ENCODE measurements at regions not wholly inside any gene's neighbourhood (a gene's known extent, or its start where the extent isn't known, plus 50 kb on each side); places are given as distances from the start of the nearest gene placed in this dataset.

- Histone ChIP-seq H3K36me3 (ENCODE audit: control insufficient read depth in 4 of 4, insufficient read depth in 3 of 4, low read depth in 1 of 4, low read length in 3 of 4) (no peaks in the 10 kb centered on the region), H3K27me3 (ENCODE audit: control insufficient read depth in 4 of 4, insufficient read depth in 4 of 4, low read length in 3 of 4) (peaks cover 0 to 2% (median 0%) of the 10 kb centered on the region in 4 donors), H3K4me3 (ENCODE audit: low read depth in 1 of 3, low read length in 3 of 3) (no peak overlapping the region), H3K4me1 (ENCODE audit: control insufficient read depth in 4 of 4, insufficient read depth in 4 of 4, low read length in 3 of 4) (no peaks in the 10 kb centered on the region), H3K27ac (ENCODE audit: low read depth in 1 of 2, low read length in 2 of 2) (no peak overlapping the region), H3K9me3 (ENCODE audit: control insufficient read depth in 4 of 4, low read length in 3 of 4) (no peaks in the 10 kb centered on the region), H3K9ac (ENCODE audit: low read depth in 1 of 2, low read length in 2 of 2) (no peak overlapping the region)
- DNase-seq (ENCODE audit: low spot score), result no peak
- TF ChIP-seq YY1 (IDR thresholded peaks at IDR 0.05) (no peak), JUND (IDR thresholded peaks at IDR 0.05) (no peak), HNF4A (conservative IDR thresholded peaks at IDR 0.05) (no peak), GABPA (IDR thresholded peaks at IDR 0.05 in 1 of 2, conservative IDR thresholded peaks at IDR 0.05 in 1 of 2) (no peak), MAX (IDR thresholded peaks at IDR 0.05) (no peak), RAD21 (IDR thresholded peaks at IDR 0.05) (no peak), FOXA1 (IDR thresholded peaks at IDR 0.05) (no peak), RXRA (IDR thresholded peaks at IDR 0.05) (no peak), SP1 (IDR thresholded peaks at IDR 0.05) (no peak), TAF1 (conservative IDR thresholded peaks at IDR 0.05) (no peak), HNF4G (IDR thresholded peaks at IDR 0.05) (no peak), CTCF (IDR thresholded peaks at IDR 0.05; ENCODE audit: low read depth, low read length, missing input control) (no peak)
- TF ChIP-seq, protein P1, sequence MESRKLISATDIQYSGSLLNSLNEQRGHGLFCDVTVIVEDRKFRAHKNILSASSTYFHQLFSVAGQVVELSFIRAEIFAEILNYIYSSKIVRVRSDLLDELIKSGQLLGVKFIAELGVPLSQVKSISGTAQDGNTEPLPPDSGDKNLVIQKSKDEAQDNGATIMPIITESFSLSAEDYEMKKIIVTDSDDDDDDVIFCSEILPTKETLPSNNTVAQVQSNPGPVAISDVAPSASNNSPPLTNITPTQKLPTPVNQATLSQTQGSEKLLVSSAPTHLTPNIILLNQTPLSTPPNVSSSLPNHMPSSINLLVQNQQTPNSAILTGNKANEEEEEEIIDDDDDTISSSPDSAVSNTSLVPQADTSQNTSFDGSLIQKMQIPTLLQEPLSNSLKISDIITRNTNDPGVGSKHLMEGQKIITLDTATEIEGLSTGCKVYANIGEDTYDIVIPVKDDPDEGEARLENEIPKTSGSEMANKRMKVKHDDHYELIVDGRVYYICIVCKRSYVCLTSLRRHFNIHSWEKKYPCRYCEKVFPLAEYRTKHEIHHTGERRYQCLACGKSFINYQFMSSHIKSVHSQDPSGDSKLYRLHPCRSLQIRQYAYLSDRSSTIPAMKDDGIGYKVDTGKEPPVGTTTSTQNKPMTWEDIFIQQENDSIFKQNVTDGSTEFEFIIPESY (IDR thresholded peaks at IDR 0.05), result no peak
- TF ChIP-seq, protein P2, sequence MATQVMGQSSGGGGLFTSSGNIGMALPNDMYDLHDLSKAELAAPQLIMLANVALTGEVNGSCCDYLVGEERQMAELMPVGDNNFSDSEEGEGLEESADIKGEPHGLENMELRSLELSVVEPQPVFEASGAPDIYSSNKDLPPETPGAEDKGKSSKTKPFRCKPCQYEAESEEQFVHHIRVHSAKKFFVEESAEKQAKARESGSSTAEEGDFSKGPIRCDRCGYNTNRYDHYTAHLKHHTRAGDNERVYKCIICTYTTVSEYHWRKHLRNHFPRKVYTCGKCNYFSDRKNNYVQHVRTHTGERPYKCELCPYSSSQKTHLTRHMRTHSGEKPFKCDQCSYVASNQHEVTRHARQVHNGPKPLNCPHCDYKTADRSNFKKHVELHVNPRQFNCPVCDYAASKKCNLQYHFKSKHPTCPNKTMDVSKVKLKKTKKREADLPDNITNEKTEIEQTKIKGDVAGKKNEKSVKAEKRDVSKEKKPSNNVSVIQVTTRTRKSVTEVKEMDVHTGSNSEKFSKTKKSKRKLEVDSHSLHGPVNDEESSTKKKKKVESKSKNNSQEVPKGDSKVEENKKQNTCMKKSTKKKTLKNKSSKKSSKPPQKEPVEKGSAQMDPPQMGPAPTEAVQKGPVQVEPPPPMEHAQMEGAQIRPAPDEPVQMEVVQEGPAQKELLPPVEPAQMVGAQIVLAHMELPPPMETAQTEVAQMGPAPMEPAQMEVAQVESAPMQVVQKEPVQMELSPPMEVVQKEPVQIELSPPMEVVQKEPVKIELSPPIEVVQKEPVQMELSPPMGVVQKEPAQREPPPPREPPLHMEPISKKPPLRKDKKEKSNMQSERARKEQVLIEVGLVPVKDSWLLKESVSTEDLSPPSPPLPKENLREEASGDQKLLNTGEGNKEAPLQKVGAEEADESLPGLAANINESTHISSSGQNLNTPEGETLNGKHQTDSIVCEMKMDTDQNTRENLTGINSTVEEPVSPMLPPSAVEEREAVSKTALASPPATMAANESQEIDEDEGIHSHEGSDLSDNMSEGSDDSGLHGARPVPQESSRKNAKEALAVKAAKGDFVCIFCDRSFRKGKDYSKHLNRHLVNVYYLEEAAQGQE (IDR thresholded peaks at IDR 0.05), result no peak
- WGBS, result 70% methylated on average over 2 of the region's 2 CpGs
Measured at GRCh38 chr5:107320846-107321245, 349.9 kb downstream of the EFNA5 start.

- Histone ChIP-seq H3K27me3 (ENCODE audit: control insufficient read depth in 4 of 4, insufficient read depth in 4 of 4, low read length in 3 of 4) (peaks cover 0 to 2% (median 0%) of the 10 kb centered on the region in 4 donors), H3K4me1 (ENCODE audit: control insufficient read depth in 4 of 4, insufficient read depth in 4 of 4, low read length in 3 of 4) (no peaks in the 10 kb centered on the region), H3K9ac (ENCODE audit: low read depth in 1 of 2, low read length in 2 of 2) (no peak overlapping the region), H3K27ac (ENCODE audit: low read depth in 1 of 2, low read length in 2 of 2) (no peak overlapping the region), H3K36me3 (ENCODE audit: control insufficient read depth in 4 of 4, insufficient read depth in 3 of 4, low read depth in 1 of 4, low read length in 3 of 4) (no peaks in the 10 kb centered on the region), H3K9me3 (ENCODE audit: control insufficient read depth in 4 of 4, low read length in 3 of 4) (no peaks in the 10 kb centered on the region), H3K4me3 (ENCODE audit: low read depth in 1 of 3, low read length in 3 of 3) (no peak overlapping the region)
- no peak for DNase-seq (ENCODE audit: low spot score)
- 87% methylated on average over 2 of the region's 2 CpGs for WGBS
- no peak for TF ChIP-seq HNF4G (IDR thresholded peaks at IDR 0.05)
- no peak for TF ChIP-seq FOXA2 (IDR thresholded peaks at IDR 0.05)
- no peak for TF ChIP-seq FOXA1 (IDR thresholded peaks at IDR 0.05)
- TF ChIP-seq NR2F2 (IDR thresholded peaks at IDR 0.05), result no peak
- TF ChIP-seq JUND (IDR thresholded peaks at IDR 0.05), result no peak
- TF ChIP-seq RAD21 (IDR thresholded peaks at IDR 0.05), result no peak
- TF ChIP-seq RXRA (IDR thresholded peaks at IDR 0.05), result no peak
- TF ChIP-seq, protein P1 (IDR thresholded peaks at IDR 0.05), result no peak
- no peak for TF ChIP-seq GABPA (IDR thresholded peaks at IDR 0.05 in 1 of 2, conservative IDR thresholded peaks at IDR 0.05 in 1 of 2)
- TF ChIP-seq SP1 (IDR thresholded peaks at IDR 0.05), result no peak
- no peak for TF ChIP-seq YY1 (IDR thresholded peaks at IDR 0.05)
- no peak for TF ChIP-seq ATF3 (IDR thresholded peaks at IDR 0.05)
- no peak for TF ChIP-seq EGR1 (IDR thresholded peaks at IDR 0.05; ENCODE audit: low read depth in 2 of 2)
- TF ChIP-seq MAX (IDR thresholded peaks at IDR 0.05), result no peak
- TF ChIP-seq TAF1 (conservative IDR thresholded peaks at IDR 0.05), result no peak
- no peak for TF ChIP-seq CTCF (IDR thresholded peaks at IDR 0.05; ENCODE audit: low read depth, low read length, missing input control)
Measured at GRCh38 chr5:107320376-107320775, 350.4 kb downstream of the EFNA5 start.

All from liver (tissue), 8 donors.